GM21360 (cell line): ENCODE measurements at regions not wholly inside any gene's neighbourhood (a gene's known extent, or its start where the extent isn't known, plus 50 kb on each side); places are given as distances from the start of the nearest gene placed in this dataset.
"Not testable (repeated sequence)": the region's sequence is repeated elsewhere in the genome, so short reads cannot be mapped to it uniquely, and the experiment has no call there.

Source experiments
- ATAC-seq: cut with Tn5 transposase; IDR thresholded peaks from one replicate; pipeline ENCODE4 v1.9.1; 2021; ENCODE audit warnings: mild to moderate bottlenecking, moderate library complexity; ENCODE audit not compliant: unreplicated experiment

DNA sequence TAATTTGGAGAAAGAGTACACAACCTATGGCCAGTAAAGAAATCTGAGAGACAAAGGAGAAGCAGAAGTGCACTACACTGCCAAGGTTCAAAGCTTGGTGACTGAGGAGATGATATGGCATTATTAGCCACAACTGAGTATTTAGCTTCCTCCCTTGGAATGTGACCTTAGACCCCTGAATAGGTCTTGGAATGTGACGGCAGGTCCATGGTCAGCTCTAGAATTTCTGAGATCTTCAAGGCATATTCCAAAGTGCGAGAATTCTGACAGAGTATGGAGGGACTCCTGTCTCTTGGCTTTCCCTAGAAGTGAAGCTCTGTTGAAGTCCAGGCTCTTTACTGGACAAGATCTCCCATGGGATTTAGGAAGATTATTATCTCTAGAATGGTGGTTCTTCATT lies 130.0 kb upstream of the FN1 start:
- no peak for ATAC-seq

DNA sequence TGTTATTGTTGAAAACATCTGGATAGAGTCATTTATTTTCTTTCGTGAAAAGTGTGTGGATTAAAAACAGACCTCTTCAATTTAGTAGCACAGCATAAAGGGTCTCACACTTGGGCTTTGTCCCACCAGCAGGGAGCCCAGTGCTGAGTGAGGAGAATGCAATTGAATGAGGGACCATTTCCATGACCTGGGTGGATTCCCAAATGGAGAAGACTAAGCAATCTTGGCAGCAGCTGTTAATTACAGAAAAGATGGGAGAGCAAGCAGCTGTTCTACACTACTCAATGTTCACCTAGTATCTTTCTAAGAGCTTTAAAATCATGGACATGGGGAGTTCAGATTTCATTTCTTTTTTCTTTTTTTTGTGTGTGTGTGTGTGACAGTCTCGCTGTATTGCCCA lies 121.8 kb upstream of the FN1 start:
- ATAC-seq: no peak

- no peak for ATAC-seq
These were observed 121.1 kb upstream of the FN1 start for GRCh38 chr2:215556979-215557378.

- no peak for ATAC-seq
These were observed 119.0 kb upstream of the FN1 start for GRCh38 chr2:215554689-215555498.

- no peak for ATAC-seq
These were observed 118.1 kb upstream of the FN1 start for GRCh38 chr2:215553946-215554345.

- ATAC-seq: no peak
These were observed 116.3 kb upstream of the FN1 start for GRCh38 chr2:215552144-215552580.

GRCh38 chr2:215550331-215550730 lies 114.5 kb upstream of the FN1 start:
- no peak for ATAC-seq

DNA sequence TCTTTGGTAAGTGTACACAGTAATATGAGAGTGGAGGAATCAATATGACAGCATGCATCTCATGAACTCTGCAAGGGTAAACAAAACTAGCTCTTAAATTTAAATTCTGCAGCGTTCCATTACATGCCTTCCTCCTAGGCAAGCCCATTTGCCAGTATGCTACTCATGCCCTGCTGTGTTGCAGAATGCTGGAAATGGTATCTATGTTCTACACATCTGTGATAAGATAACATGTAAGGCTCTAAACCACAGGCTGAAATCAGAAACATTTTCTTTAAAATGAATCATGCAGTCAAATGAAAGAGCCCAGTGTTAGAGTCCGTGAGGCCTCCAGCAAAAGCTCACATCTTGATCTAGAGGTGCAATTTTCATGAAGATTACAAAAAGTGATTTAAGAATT lies 112.8 kb upstream of the FN1 start:
- ATAC-seq: no peak

- no peak for ATAC-seq
These were observed 106.8 kb upstream of the FN1 start for GRCh38 chr2:215542690-215543089.

- ATAC-seq: no peak
These were observed 104.8 kb upstream of the FN1 start for GRCh38 chr2:215540658-215541057.

- ATAC-seq: no peak
These were observed 101.7 kb upstream of the FN1 start for GRCh38 chr2:215537611-215538010.

DNA sequence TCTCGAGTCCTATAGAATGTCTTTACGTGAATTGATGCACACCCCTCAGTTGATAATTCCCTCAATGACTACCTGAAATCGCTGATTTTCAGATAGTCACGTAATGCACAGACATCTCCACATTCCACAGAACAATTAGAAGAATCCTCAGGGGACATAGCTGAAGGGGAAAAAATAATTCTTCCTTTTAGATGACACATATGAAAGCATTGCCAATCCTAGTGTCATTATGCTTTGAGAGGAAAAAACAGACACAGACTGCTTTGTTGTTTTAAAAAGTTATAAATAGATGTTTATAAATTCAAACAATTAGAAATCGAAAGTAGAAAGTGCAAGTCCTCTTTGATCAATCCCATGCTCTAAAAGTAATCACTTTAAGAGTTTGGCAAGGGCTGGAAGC lies 100.6 kb upstream of the FN1 start:
- ATAC-seq: no peak

- ATAC-seq: no peak
These were observed 99.9 kb upstream of the FN1 start for GRCh38 chr2:215535741-215536140.

DNA sequence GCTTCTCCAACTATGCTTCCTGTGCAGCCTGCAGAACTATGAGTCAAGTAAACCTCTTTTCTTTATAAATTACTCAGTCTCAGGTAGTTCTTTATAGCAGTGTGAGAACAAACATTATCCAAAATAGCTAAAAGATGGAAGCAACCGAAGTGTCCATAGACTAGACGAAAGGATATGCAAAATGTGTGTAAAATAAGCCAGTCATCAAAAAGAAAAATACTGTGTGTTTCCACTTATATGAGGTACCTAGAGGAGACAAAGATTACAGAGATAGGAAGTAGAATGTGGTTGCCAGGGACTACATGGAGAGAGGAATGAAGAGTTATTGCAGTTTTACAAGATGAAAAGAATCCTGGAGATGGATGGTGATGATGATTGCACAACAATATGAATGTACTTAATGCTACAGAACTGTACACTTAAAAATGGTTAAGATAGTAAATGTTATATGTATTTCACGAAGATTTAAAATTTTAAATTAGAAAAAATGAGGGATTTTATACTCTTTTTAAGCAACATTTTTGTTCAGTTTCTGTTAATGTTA lies 99.3 kb upstream of the FN1 start:
- ATAC-seq: no peak

DNA sequence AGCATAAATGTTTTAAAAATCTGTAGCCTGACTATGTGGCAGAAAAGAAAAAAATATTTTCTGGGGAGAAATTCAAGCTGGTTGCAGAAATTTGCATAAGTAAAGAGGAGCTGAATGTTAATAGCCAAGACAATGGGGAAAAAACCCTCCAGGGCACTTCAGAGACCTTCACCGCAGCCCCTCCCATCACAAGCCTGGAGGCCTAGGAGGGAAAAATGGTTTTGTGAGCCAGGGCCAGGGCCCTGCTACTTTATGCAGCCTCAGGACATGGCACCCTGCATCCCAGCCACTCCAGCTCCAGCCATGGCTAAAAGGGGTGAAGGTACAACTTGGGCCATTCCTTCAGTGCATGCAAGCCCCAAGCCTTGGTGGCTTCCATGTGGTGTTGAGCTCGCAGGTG lies 97.8 kb upstream of the FN1 start:
- not testable (repeated sequence) for ATAC-seq

- ATAC-seq: no peak
These were observed 97.0 kb upstream of the FN1 start for GRCh38 chr2:215532844-215533243.

GRCh38 chr2:215531284-215531683 lies 95.4 kb upstream of the FN1 start:
- no peak for ATAC-seq

DNA sequence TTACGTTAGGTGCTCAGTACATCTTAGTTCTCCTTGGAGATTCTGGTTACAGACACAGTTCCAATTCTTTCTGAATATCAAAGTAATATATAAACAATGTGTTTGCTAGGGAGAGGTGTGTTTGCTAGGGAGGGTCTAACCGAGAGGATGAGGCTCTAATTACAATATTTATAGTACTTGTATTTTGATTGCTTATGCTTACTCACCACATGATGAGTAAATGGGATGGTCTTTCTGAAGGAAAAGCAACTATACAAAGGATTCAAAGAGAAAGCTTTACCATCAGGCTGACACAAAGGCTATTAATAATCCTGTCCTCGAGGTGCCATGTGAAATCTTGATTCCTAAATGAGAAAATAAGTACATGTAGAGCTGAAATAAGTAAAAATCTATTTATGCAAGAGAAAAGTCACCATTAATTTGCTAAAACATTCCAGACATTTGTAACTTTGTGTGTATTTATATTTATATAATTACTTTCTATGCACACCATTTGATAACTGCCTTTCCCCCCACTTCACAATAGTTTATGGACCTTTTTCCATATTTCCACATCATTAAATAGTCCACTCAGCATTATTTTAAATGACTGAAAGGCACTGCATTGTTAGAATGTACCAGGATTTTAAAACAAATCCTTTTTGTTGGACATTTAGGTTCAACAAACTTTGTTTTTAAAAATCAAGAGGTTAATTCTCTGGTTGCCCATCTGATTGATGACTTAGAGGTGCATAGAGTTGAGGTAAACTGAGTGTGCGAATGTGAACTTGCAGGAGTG lies 94.5 kb upstream of the FN1 start:
- no peak for ATAC-seq

DNA sequence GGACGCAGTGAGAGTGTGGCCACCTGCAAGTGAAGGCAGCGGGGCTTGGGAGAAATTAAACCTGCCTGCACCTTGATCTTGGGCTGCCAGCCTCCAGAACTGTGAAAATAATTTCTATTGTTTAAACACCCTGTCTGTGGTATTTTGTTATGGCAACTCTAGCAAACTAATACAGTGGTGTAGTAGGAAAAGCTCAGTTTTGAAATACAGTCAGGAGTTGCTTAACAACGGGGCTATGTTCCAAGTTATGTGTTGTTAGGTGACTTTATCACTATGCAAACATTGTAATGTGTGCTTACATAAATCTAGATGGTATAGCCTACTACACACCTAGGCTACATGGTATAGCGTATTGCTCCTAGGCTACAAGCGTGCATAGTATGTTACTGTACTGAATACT lies 93.4 kb upstream of the FN1 start:
- no peak for ATAC-seq

DNA sequence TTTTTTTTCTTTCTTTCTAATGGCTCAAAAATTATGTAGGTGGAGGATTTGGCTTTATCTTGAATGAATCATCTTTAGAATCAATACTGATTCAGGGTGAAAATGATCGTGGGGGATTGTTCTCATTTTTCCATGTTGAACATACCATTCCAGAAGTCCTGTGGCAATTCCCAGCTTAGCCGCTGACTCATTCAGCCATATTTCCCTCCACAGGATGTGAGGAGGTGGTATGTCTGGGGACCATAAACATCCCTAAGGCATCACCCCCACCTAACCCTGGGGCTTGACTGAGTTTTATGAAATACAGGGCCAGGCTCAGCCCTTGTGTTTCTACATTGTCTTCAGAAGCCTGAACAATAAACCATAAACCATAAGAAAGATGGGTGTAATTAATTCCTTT lies 92.7 kb upstream of the FN1 start:
- ATAC-seq: no peak

DNA sequence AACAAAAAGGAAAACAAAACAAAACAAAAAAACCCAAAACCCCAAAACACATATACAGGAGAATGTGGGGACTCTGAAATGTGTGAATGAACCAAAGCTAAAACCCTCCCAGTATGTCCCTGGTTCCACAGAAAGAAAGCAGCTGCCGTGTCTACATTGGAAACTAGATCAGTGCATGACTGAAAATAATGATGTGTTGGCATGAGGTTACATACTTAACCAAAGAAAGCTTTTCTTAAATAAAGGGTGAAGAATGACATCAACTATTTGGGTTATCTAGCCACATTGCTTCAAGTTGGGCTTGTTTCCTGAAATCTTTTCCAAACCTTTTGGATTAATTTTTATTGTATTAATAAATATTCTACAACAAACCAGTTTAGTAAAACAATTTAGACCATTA lies 91.9 kb upstream of the FN1 start:
- ATAC-seq: no peak

DNA sequence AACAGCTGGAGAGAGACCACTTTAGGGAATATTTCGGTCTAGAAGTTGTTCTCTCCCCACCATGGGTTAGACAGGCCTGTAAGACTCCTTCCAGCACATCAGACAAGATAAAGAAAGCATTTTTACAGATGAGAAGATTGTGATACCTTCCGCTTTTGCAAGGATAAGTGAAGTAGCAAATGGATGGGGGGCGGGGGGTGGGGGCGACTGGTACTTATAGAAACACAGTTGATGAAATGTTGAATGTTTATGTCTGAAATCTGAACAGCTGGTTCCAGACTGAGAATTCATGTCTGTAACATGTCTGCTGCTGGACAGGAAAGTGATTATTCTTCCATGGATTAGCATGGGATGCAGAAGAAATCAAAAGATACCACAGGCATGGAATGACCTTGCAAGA lies 90.5 kb upstream of the FN1 start:
- ATAC-seq: no peak
